CMK (cell line): ENCODE measurements at regions not wholly inside any gene's neighbourhood (a gene's known extent, or its start where the extent isn't known, plus 50 kb on each side); places are given as distances from the start of the nearest gene placed in this dataset.
"Not testable (repeated sequence)": the region's sequence is repeated elsewhere in the genome, so short reads cannot be mapped to it uniquely, and the experiment has no call there.

Source experiments
- DNase-seq: peaks from one replicate; pipeline ENCODE4 v3.0.0-alpha.2; 2010; ENCODE audit warnings: low read depth

DNA sequence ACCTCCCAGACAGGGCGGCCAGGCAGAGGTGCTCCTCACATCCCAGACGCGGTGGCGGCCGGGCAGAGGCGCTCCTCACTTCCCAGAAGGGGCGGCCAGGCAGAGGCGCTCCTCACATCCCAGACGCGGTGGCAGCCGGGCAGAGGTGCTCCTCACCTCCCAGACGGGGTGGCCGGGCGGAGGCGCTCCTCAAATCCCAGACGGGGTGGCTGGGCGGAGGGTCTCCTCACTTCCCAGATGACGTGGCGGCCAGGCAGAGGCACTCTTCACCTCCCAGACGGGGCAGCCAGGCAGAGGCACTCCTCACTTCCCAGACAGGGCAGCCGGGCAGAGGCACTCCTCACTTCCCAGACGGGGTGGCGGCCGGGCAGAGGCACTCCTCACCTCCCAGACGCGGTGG is 247.7 kb upstream of the USP9Y start:
- not testable (repeated sequence) for DNase-seq

- no peak for DNase-seq
These were observed 241.1 kb upstream of the USP9Y start for GRCh38 chrY:12459965-12460364.

- DNase-seq: no peak
These were observed 236.9 kb upstream of the USP9Y start for GRCh38 chrY:12464155-12464554.

- DNase-seq: no peak
These were observed 235.3 kb upstream of the USP9Y start for GRCh38 chrY:12465706-12466105.

DNA sequence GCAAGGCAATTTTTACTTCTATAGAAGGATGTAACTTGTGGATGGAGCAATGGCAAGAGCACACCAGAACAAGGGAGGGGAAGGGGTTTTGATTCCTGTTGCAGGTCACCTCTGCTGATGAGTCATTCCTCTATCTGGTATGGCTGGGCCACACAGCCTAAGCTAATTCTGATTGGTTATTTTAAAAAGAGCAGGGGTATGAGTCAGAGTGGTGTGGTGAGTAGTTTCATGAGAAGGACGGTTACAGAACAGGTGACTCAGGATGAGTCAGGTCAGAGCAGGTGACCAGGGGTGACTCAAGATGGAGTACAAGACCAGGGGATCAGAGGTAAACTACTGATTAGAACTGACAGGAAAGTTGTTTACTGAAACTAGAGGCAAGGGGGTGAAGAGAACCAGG is 231.9 kb upstream of the USP9Y start:
- DNase-seq: no peak

DNA sequence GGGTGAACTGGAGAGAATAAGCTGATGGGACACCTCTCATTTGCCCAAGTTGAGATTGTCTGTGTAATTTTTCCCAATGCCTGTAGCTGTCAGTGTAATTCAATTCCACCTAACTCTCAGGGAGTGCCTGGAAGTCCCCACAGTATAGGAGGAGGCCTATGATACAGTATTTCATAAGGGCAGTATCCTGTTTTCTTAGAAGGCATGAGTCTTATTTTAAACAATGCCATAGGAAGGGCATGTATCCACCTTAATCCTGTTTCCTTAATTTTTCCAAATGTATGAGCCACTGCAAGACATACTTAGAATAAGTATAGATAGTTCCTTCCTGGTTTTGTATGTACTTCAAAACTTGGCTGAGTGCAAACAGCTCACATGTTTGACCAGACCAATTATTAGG is 226.6 kb upstream of the USP9Y start:
- DNase-seq: no peak

DNA sequence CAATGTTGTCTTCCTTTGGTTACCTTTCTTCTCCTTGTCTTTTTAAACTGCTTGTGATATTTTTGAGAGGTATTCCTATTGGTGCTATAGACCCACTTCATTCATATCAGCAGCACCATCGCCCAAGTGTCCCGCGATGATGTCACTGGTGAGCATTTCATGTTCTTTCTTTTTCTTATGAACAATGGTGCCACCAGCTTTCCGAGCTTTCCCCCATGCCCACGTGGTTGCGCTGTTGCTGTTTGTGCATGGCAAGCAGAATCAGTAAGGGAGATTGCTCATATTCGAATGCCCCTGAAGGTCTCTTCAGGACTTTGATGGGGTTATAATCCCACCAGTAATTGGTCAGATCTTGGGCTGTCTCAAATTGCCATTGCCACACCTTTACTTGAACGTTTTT is 221.6 kb upstream of the USP9Y start:
- DNase-seq: no peak

DNA sequence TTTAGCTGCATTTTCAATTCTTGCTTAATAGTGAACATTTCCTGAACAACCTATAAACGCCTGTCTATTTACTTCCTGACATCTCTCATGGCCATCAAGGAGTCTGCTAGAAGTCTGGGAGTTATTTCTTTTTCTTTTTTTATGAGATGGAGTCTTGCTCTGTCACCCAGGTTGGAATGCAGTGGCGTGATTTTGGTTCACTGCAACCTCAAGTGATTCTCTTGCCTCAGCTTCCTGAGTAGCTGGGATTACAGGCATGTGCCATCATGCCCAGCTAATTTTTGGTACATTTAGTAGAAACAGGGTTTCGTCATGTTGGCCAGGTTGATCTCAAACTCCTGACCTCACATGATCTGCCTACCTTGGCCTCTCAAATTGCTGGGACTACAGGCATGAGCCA is 217.6 kb upstream of the USP9Y start:
- DNase-seq: no peak

DNA sequence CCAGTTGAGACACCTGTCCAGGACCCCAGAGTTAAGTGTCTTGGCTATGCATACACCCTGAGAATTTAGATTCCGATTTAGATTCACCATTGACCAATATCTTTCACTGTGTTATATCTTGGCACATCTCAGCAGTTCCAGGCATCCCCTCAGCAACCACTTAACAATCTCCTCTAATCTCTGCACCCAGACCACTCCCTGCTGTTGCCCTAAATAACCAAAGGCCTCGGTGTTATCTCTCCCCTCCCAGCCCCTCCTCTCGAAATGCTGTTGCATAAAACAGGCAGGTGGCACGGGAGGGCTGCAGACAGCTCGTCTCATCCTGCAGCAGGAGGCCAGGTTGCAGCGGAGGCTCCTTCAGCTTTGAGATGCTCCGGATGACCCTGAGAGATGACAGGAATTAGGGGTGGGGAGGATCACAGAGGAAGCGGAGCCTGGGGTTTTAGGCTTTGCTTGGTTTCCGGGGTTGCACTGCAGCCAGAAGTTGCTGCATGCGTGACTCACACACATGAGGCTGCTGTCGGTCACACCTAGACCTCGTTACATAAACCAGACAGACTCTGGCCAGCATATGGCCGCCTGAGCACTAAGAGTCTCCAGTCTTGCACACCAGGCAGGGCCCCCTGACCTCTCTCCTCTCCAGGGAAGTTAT is 210.3 kb upstream of the USP9Y start:
- no peak for DNase-seq

DNA sequence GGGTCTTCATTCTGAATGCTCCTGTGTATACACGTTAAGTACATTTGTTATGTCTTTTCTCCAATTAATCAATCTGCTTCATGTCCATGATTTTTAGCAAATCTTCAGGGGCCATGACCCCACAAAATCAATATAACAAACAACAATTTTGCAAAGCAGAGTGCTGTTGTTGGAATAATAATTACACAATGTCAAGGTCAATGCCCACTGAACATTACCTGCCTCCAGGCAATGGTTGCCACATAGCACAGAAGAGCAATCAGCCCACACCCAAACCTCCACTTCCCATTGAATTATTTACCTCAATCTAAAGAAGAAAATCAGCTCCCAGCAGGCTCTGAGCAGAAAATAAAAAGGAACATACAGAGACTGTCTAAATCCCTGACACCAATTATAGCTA is 208.8 kb upstream of the USP9Y start:
- DNase-seq: no peak

GRCh38 chrY:12496007-12496406 is 205.0 kb upstream of the USP9Y start:
- peak; percentile 66 for DNase-seq

GRCh38 chrY:12500096-12500495 is 200.9 kb upstream of the USP9Y start:
- no peak for DNase-seq

GRCh38 chrY:12504028-12504427 is 197.0 kb upstream of the USP9Y start:
- DNase-seq: not testable (repeated sequence)

GRCh38 chrY:12517338-12517737 is 183.7 kb upstream of the USP9Y start:
- DNase-seq: no peak

GRCh38 chrY:12525206-12525605 is 175.8 kb upstream of the USP9Y start:
- no peak for DNase-seq

DNA sequence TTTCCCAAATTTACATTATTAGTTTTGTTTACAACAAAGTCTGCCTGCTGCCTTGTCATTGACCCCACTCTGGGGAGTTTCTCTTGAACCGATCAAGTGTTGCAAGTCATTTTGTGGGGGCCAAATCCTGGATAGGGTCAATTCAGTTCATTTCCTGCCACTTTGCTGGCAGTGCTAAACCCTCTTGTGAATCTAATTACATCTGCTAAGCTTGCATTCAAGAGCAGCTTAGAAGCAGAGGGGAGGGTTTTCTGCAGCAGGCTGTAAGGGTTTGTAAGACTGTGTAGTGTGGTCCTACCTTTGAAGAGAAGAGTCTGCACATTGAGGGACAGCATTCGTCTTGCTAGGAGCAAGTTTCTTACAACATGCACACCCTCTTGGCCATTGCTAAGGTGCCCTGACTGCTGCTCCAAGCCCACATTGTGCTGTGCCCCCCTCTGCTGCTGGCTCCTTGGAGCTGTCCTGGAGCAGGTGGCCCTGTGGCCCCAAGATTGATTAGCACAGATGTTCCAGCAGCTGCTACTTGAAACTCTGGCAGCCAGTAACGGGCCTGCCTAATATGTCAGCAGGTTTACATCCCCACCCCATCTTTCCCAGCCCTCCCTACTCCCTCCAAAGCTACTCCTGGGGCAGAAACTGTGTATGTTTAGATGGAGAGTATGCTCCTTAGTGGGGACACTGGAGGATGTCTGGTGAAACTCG is 174.5 kb upstream of the USP9Y start:
- no peak for DNase-seq

GRCh38 chrY:12537226-12537854 is 163.7 kb upstream of the USP9Y start:
- no peak for DNase-seq

DNA sequence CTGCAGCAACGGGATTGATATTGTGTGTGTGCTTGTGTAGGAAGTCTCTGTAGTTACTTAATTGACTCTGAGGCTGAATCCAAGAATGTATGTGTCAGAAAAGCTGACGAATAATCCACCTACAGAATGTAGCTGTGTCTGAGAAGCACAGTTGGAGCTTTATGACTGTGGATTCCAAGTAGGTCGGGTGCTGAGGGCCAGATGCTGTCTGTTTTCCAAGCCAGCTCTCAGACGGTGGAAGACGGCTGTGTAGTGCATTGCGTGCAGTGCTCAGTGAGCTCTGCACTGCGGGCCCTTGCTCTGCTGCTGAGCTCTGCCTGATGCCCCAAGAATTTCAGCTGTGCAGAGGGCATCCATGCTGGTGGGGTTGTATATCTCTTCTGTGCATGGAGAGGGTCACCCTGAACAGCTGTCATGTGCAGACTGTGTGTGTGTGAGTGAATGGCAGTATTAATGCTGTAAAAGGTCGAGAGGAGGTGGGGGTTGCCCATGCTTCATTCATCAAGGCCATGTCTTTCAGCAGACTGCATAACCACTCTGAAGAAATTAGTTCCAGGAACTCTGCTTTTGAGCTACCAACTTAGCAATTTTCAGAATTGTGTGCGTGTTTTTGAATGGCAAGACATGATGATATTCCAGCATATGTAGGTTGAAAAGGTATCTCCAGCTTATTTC is 154.1 kb upstream of the USP9Y start:
- DNase-seq: no peak

DNA sequence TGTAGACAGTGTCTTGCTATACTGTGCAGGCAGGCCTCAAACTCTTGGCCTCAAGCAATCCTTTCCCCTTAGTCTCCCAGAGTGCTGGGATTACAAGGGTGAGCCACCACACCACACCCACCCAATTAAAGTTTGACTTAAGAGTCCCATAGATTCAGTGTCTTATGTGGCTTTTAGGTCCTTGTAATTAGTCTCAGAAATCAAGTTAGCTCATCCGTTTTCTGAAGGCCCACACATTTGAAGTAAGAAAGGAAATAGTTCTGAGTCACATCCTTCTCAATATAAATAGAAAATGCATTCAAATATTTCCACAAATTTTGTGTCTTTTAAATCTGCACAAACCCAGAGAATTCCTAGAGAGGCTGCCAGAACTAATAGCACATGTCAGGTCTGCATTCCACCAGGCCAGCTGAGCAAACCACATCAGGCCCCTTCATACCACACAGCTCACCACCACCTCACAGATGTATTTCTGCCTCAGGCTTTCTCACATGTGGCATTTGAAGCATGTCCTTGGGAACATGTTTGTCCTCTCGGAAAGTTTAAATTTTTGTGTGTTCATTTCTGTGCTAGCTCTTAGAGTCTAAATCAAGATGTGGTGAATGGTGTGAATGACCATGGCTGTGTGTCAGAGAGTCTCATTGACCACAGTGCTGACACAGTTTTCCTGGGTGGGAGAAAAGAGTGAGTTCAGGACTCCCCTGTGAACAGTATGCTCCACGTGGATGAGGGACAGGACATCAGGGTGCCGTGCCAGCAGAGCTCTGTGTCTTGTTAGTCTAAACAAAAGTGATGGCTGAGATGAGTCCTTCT is 148.4 kb upstream of the USP9Y start:
- DNase-seq: no peak

- no peak for DNase-seq
These were observed 147.1 kb upstream of the USP9Y start for GRCh38 chrY:12553909-12554308.

DNA sequence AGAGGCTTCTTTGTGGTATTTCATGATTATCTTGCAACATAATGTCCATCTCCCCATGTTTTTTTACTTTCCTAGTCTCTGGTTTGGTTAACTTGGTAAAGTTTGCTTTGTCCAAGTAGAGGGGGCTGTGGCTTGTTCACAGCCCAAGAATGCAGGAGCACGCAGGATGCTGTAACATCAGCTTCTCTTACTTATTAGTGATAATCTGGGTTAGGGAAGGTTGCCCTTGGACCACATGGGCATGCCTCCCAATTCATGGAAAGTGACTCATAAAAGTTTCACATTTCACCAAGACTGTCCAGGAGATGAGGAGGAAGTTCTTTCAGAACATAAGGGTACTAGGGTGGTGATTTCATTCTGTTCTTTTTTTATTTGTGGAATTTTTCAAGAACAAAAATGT is 146.0 kb upstream of the USP9Y start:
- DNase-seq: no peak

DNA sequence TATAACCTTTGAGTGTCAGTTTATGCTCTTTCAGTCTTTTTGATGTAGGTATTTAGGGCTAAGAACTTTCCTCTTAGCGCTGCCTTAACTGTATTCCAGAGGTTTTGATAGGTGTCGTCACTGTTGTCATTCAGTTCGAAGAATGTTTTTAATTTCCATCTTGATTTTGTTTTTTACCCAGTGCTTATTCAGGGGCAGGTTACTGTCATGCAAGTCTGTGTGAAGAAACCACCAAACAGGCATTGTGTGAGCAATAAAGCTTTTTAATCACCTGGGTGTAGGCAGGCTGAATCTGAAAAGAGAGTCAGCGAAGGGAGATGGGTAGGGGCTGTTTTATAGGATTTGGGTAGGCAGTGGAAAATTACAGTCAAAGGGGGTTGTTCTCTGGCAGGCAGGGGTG is 142.0 kb upstream of the USP9Y start:
- DNase-seq: no peak
